ENCODE measurements at regions not wholly inside any gene's neighbourhood (a gene's known extent, or its start where the extent isn't known, plus 50 kb on each side); places are given as distances from the start of the nearest gene placed in this dataset.
"Not testable (repeated sequence)": the region's sequence is repeated elsewhere in the genome, so short reads cannot be mapped to it uniquely, and the experiment has no call there.

- no peak for DNase-seq
Observed at GRCh38 chr2:105522645-105523044, 123.8 kb upstream of the FHL2 start.

GRCh38 chr2:105521616-105522015, 122.8 kb upstream of the FHL2 start:
- no peak for DNase-seq

- peak; percentile 14 for DNase-seq
Observed at GRCh38 chr2:105521176-105521575, 122.3 kb upstream of the FHL2 start.

- no peak for DNase-seq
Observed at GRCh38 chr2:105519516-105519915, 120.7 kb upstream of the FHL2 start.

- no peak for DNase-seq
Observed at GRCh38 chr2:105518897-105519296, 120.0 kb upstream of the FHL2 start.

GRCh38 chr2:105517814-105518705, 119.2 kb upstream of the FHL2 start:
- no peak for DNase-seq

- no peak for DNase-seq
Observed at GRCh38 chr2:105515581-105516415, 116.9 kb upstream of the FHL2 start.

- no peak for DNase-seq
Observed at GRCh38 chr2:105514576-105514975, 115.7 kb upstream of the FHL2 start.

- no peak for DNase-seq
Observed at GRCh38 chr2:105510761-105511528, 112.1 kb upstream of the FHL2 start.

- DNase-seq = no peak
Observed at GRCh38 chr2:105509269-105510086, 110.6 kb upstream of the FHL2 start.

GRCh38 chr2:105506860-105507259, 108.0 kb upstream of the FHL2 start:
- not testable (repeated sequence) for DNase-seq

GRCh38 chr2:105504459-105504858, 105.6 kb upstream of the FHL2 start:
- DNase-seq = no peak

- DNase-seq = no peak
Observed at GRCh38 chr2:105502625-105503334, 103.9 kb upstream of the FHL2 start.

GRCh38 chr2:105498281-105498846, 99.5 kb upstream of the FHL2 start:
- no peak for DNase-seq

- no peak for DNase-seq
Observed at GRCh38 chr2:105497094-105497493, 98.2 kb upstream of the FHL2 start.

- no peak for DNase-seq
Observed at GRCh38 chr2:105496271-105496670, 97.4 kb upstream of the FHL2 start.

GRCh38 chr2:105494683-105495425, 96.0 kb upstream of the FHL2 start:
- no peak for DNase-seq

- no peak for DNase-seq
Observed at GRCh38 chr2:105490956-105491355, 92.1 kb upstream of the FHL2 start.

- no peak for DNase-seq
Observed at GRCh38 chr2:105490204-105490603, 91.4 kb upstream of the FHL2 start.

- no peak for DNase-seq
Observed at GRCh38 chr2:105489168-105489878, 90.5 kb upstream of the FHL2 start.

All from CD4-positive, alpha-beta T cell treated with Interleukin-12 subunit alpha and Interleukin-12 subunit beta, for 1 hour (primary cell).